ENCODE measurements at regions not wholly inside any gene's neighbourhood (a gene's known extent, or its start where the extent isn't known, plus 50 kb on each side); places are given as distances from the start of the nearest gene placed in this dataset.

- DNase-seq, result no peak
Measured at GRCh38 chrX:6904156-6904555, 243.4 kb upstream of the STS start.

GRCh38 chrX:6898371-6898770 lies 249.1 kb upstream of the STS start:
- no peak for DNase-seq

GRCh38 chrX:6891404-6891803 lies 256.1 kb upstream of the STS start:
- DNase-seq, result no peak

DNA sequence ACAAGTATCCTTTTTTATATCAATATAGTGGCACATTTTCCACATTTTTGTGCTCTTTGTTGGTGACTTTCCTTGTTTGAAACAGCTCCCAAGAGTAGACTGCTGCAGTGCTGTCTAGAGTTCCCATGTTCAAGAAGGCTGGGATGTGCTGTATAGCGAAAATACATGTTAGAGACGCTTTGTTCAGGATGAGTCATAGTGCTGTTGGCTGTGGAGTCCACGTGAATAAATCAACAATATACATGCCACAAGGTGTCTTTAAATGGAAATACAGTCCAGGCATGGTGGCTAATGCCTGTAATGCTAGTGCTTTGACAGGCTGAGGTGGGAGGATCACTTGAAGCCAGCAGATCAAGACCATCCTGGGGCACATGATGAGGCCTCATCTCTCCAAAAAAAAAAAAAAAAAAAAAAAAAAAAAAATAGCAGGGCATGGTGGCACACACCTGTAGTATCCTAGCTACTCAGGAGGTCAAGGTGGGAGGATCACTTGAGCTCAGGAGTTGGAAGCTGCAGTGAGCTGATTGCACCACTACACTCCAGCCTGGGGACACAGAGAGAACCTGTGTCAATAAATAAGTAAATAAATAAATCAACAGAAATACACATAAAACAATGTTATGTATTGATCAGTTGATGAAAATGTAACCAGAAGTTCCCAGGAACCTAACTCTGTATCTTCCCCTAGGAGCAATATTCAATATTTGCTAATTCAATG lies 256.8 kb upstream of the STS start:
- DNase-seq, result no peak

GRCh38 chrX:6885909-6886308 lies 261.6 kb upstream of the STS start:
- no peak for DNase-seq

DNA sequence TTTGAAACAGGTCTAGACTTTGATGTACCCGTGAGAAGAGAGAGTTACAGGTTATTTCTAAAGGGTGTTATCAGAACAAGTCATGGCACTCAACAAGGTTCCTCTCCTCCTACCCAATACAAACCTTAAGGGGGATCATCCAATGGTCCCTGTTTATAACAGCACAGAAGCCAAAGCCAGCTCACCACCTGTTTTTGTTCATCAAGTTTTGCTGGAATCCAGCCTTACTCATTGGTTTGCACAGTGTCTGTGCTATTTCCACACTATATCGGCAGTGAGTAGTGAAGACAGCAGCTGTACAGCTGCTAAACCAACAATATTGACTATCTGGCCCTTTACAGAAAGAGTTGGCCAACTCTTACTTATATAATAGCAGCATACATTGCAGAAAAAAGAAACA lies 262.1 kb upstream of the STS start:
- no peak for DNase-seq

- no peak for DNase-seq
Measured at GRCh38 chrX:6861456-6861855, 286.1 kb upstream of the STS start.

GRCh38 chrX:6857749-6858148 lies 289.8 kb upstream of the STS start:
- DNase-seq, result no peak

- DNase-seq, result no peak
Measured at GRCh38 chrX:6856471-6856870, 291.0 kb upstream of the STS start.

- no peak for DNase-seq
Measured at GRCh38 chrX:6852869-6853268, 294.6 kb upstream of the STS start.

DNA sequence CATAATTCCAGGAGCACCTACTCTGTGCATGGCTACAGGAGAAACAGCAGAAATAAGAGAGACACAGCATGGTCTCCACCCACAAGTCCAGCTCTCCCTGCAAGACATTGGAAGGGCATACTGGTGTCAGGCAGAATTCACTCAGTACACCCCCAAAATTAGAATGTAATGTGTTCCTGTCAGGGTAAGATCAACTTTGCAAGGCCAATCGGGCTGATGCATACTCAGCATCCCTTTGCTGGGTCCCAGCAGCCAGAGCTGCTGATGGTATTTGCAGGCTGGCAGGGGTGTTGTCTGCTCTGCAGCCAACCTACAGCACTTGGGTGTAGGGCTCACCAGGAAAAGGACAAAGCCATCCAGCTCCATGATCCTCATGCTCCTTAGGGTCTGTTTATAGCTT lies 295.4 kb upstream of the STS start:
- DNase-seq, result no peak

GRCh38 chrX:6851140-6851539 lies 296.4 kb upstream of the STS start:
- DNase-seq, result no peak

- no peak for DNase-seq
Measured at GRCh38 chrX:6849716-6850414, 297.6 kb upstream of the STS start.

GRCh38 chrX:6832619-6833018 lies 297.7 kb upstream of the VCX3A start:
- DNase-seq, result no peak

DNA sequence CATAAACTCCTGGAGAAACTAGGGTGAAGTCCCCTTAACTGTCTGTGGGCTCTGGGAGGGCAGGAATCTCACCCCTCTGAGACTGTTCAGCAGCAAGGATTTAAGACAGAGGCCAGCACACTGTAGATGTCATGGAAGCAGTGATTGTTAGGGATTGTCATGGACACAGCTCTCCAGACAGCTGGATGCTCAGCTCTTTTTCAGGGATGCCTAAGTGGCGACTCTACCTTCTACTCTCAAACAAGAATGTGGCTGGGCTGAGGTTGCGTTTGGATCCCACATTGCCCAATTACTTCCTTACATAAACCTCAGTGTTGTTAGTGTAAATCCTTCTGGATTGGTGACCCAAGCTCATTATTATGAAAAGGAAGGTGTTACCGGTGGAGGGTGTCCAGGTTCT lies 291.9 kb upstream of the VCX3A start:
- DNase-seq, result no peak

DNA sequence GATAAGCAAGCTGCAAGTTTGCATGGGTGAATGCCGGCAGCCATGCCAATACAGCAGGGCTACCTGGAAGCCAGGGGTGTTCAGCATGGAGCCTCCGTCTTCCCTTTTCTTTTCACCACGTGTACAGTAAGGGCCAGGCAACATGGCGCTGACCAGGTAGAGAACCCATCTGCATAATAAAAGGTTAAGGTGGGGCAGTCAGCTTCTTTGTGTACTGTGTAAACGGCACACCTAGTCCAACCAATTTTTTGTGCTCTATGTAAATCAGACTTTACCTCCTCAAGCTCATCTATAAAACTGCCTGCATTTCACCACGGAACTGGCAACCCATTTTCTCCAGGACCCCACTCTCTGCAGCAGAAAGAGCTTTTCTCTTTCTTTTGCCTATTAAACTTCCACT lies 286.8 kb upstream of the VCX3A start:
- DNase-seq, result no peak

DNA sequence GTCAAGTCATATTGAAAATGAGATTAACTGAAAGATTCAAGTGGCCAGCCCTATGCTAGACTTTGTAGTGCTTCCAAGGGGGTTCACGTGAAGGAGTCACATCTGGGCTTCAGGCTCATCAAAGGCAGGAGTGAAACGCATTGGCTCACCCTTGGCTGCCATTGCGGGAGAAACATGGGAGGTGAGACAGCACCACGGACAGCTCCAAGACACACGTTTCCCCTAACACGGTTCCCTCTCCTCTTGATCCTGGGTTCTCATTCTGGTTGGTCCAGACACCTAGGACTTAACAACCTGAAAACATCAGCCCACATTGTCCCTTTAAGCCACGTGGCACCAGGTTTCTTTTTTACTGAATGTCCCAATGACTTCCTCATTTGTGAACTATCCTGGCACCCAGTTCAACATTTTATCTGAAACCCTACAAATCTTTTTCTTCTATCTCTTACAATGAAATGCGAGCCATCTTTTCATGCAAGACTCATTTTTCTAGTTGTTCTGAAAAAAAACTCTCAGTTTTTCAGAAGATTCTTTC lies 279.0 kb upstream of the VCX3A start:
- no peak for DNase-seq

GRCh38 chrX:6812087-6812486 lies 277.2 kb upstream of the VCX3A start:
- DNase-seq, result no peak

GRCh38 chrX:6810776-6811175 lies 275.9 kb upstream of the VCX3A start:
- no peak for DNase-seq

DNA sequence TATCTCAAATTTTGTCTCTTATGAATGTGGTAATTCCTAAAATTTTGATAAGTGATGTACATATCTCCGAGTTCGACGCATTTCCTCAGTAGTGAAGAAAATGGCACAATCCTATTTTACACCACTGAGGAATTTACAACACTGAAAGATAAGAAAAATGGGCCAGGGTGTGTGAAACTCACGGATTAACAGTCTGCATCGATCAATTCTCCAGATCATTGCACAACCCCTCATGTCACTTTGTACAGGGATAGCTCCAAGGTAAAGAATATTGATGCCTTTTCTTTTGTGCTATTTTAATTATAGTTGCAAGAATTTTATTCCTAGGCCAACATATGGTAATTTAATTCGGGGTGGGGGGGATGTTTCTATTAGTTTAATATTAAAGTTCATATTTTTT lies 268.7 kb upstream of the VCX3A start:
- no peak for DNase-seq

DNA sequence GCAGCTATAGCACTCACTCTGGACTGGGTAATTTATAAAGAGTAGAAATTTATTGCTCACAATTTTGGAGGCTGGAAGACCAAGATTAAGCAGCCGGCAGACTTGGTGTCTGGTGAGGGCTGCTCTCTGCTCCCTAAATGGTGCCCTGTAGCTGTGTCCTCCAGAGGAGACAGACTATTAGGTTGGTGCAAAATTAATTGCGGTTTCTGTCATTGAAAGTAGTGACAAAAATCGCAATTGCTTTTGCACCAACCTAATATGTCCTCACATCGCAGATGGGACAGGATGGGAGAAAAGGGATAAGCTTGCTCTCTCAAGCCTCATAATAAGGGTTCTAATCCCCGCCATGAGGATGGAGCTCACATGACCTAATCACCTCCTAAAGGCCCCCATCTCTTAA lies 258.1 kb upstream of the VCX3A start:
- DNase-seq, result no peak

- DNase-seq, result no peak
Measured at GRCh38 chrX:6783912-6784311, 249.0 kb upstream of the VCX3A start.

DNA sequence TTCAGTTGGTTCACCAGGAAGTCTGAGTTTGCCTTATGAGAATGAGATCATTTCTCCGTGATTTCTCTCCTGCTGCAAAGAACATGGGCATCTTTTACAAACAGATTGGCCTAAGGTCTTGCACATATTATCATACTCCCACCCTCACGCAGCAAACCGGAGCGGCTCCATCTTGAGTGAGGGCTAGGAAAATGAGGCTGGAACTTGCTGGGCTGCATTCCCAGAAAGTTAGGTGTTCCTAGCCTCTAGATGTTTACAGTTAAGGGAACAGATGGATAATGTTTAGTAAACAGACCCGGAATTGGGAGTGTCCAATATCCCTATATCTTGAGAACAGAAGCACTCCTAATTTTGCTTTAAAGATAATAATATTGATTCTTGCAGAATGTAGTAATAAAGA lies 247.9 kb upstream of the VCX3A start:
- DNase-seq, result no peak

Measured in activated CD4-positive, alpha-beta T cell treated with anti-CD3 and anti-CD28 coated beads, Interleukin-2, Interleukin-6, amounts not matched to agents 100 ng/mL and 50 ng/mL, durations not matched to agents 16 hours and 8 hours (primary cell).